Breast epithelium (tissue), 3 donors: ENCODE measurements at regions not wholly inside any gene's neighbourhood (a gene's known extent, or its start where the extent isn't known, plus 50 kb on each side); places are given as distances from the start of the nearest gene placed in this dataset.

Source experiments
- POLR2A ChIP-seq: fragments of 450-650 bp; IDR thresholded peaks from one replicate; pipeline ENCODE4 v1.6.1; 2016; ENCODE audit warnings: antibody characterized with exemption, mild to moderate bottlenecking, moderate library complexity
- POLR2AphosphoS5 ChIP-seq, 3 donors: sonication (generic); formaldehyde crosslinking; IDR thresholded peaks; one replicate each; pipeline ENCODE4 v1.6.1; 2017; ENCODE audit warnings: antibody characterized with exemption in 3 of 3
- TF ChIP-seq, protein P1 (sequence below), 3 donors: fragments of 450-650 bp; IDR thresholded peaks; one replicate each; pipeline ENCODE4 v1.5.1; 2016 to 2017; ENCODE audit warnings: antibody characterized with exemption in 3 of 3, mild to moderate bottlenecking in 3 of 3, moderate library complexity in 3 of 3

DNA sequence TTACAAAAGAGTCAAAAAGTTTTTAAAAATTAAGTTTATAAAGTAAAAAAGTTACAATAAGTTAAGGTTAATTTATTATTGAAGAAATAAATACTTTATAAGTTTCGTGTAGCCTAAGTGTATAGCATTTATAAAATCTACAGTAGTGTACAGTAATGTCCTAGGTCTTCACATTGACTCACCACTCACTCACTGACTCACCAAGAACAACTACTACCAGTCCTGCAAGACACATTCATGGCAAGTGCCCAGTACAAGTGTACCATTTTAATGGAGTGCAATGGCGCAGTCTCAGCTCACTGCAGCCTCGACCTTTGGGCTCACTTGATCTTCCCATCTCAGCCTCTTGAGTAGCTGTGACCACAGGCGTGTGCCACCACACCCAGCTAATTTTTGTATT is 128.2 kb downstream of the GPX5 start:
- TF ChIP-seq, protein P1, sequence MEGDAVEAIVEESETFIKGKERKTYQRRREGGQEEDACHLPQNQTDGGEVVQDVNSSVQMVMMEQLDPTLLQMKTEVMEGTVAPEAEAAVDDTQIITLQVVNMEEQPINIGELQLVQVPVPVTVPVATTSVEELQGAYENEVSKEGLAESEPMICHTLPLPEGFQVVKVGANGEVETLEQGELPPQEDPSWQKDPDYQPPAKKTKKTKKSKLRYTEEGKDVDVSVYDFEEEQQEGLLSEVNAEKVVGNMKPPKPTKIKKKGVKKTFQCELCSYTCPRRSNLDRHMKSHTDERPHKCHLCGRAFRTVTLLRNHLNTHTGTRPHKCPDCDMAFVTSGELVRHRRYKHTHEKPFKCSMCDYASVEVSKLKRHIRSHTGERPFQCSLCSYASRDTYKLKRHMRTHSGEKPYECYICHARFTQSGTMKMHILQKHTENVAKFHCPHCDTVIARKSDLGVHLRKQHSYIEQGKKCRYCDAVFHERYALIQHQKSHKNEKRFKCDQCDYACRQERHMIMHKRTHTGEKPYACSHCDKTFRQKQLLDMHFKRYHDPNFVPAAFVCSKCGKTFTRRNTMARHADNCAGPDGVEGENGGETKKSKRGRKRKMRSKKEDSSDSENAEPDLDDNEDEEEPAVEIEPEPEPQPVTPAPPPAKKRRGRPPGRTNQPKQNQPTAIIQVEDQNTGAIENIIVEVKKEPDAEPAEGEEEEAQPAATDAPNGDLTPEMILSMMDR (IDR thresholded peaks at IDR 0.05), result no peak
- TF ChIP-seq POLR2AphosphoS5 (IDR thresholded peaks at IDR 0.05) (no peak), POLR2A (no peak)
